Right lobe of liver (tissue), 4 donors: ENCODE measurements at regions not wholly inside any gene's neighbourhood (a gene's known extent, or its start where the extent isn't known, plus 50 kb on each side); places are given as distances from the start of the nearest gene placed in this dataset.

Source experiments
- CTCF ChIP-seq, 4 donors: fragments of 200-600 bp in 3 of 4; fragments of 450-650 bp in 1 of 4; IDR thresholded peaks; one replicate each; pipeline versions ENCODE4 v1.5.1 to v1.8.0; 2016 to 2022; ENCODE audit warnings: antibody characterized with exemption in 4 of 4, mild to moderate bottlenecking in 2 of 4
- POLR2A ChIP-seq: fragments of 450-650 bp; IDR thresholded peaks from one replicate; pipeline ENCODE4 v1.6.1; 2017; ENCODE audit warnings: antibody characterized with exemption, mild to moderate bottlenecking
- donor health status: DM: no; HTN: no; CAD: no.
- donor health status: DM: no; HTN: no; CAD: no.
- donor health status: DM: no; HTN: yes; CAD: no.

GRCh38 chr1:14437417-14437918, 161.0 kb upstream of the KAZN start:
- TF ChIP-seq CTCF (IDR thresholded peaks at IDR 0.05) (no peak), POLR2A (no peak)
